Mucosa of rectum (tissue), 2 donors: ENCODE measurements at regions not wholly inside any gene's neighbourhood (a gene's known extent, or its start where the extent isn't known, plus 50 kb on each side); places are given as distances from the start of the nearest gene placed in this dataset.
"Not testable (repeated sequence)": the region's sequence is repeated elsewhere in the genome, so short reads cannot be mapped to it uniquely, and the experiment has no call there.

Experiments used
- H3K27ac ChIP-seq, 2 donors: one replicate each; pipeline ENCODE4 v1.7.0; 2013; ENCODE audit warnings: inconsistent platforms in 2 of 2, low read depth in 2 of 2, low read length in 2 of 2
- H3K27me3 ChIP-seq, 2 donors: one replicate each; pipeline ENCODE4 v1.7.0; 2013; ENCODE audit warnings: low read length in 2 of 2; ENCODE audit not compliant: control insufficient read depth in 2 of 2, insufficient read depth in 2 of 2
- H3K36me3 ChIP-seq, 2 donors: one replicate each; pipeline ENCODE4 v1.7.0; 2013; ENCODE audit warnings: low read length in 2 of 2; ENCODE audit not compliant: control insufficient read depth in 2 of 2, insufficient read depth in 2 of 2
- H3K4me1 ChIP-seq, 2 donors: one replicate each; pipeline ENCODE4 v1.7.0; 2013; ENCODE audit warnings: low read length in 2 of 2, mild to moderate bottlenecking in 1 of 2; ENCODE audit not compliant: control insufficient read depth in 2 of 2, insufficient read depth in 2 of 2
- H3K4me3 ChIP-seq, 2 donors: one replicate each; pipeline ENCODE4 v1.7.0; 2013; ENCODE audit warnings: low read length in 2 of 2
- H3K9ac ChIP-seq, 2 donors: one replicate each; pipeline ENCODE4 v1.7.0; 2013; ENCODE audit warnings: low read length in 2 of 2, low read depth in 1 of 2, mild to moderate bottlenecking in 1 of 2
- H3K9me3 ChIP-seq, 2 donors: one replicate each; pipeline ENCODE4 v1.7.0; 2013; ENCODE audit warnings: low read length in 2 of 2; ENCODE audit not compliant: control insufficient read depth in 2 of 2
- donor health status: healthy.
- donor health status: Normal muscosa, but diverticular disease.

- Histone ChIP-seq H3K9me3 (no peaks in the 10 kb centered on the region), H3K4me3 (no peak overlapping the region), H3K27me3 (no peaks in the 10 kb centered on the region), H3K4me1 (no peaks in the 10 kb centered on the region), H3K27ac (no peak overlapping the region), H3K9ac (no peak overlapping the region), H3K36me3 (no peaks in the 10 kb centered on the region)
Measured at GRCh38 chr11:25625094-25625493, 706.8 kb upstream of the ANO3 start.

- H3K4me1 ChIP-seq, result no peaks in the 10 kb centered on the region
- H3K27ac ChIP-seq, result no peak overlapping the region
- no peak overlapping the region for H3K9ac ChIP-seq
- H3K4me3 ChIP-seq, result no peak overlapping the region
- no peaks in the 10 kb centered on the region for H3K36me3 ChIP-seq
- H3K27me3 ChIP-seq, result no peaks in the 10 kb centered on the region
- no peaks in the 10 kb centered on the region for H3K9me3 ChIP-seq
Measured at GRCh38 chr11:25628030-25628429, 703.9 kb upstream of the ANO3 start.

- no peaks in the 10 kb centered on the region for H3K4me1 ChIP-seq
Measured at GRCh38 chr11:25633230-25633629, 698.7 kb upstream of the ANO3 start.

GRCh38 chr11:25649220-25649619 lies 682.7 kb upstream of the ANO3 start:
- not testable (repeated sequence) for H3K9ac ChIP-seq, H3K36me3 ChIP-seq, H3K4me3 ChIP-seq

More at GRCh38 chr11:25633230-25633629, 698.7 kb upstream of the ANO3 start:
- H3K27me3 ChIP-seq, result no peaks in the 10 kb centered on the region
- H3K36me3 ChIP-seq, result no peaks in the 10 kb centered on the region
- no peak overlapping the region for H3K9ac ChIP-seq
- H3K27ac ChIP-seq, result no peak overlapping the region
- H3K4me3 ChIP-seq, result no peak overlapping the region
- H3K9me3 ChIP-seq, result no peaks in the 10 kb centered on the region

GRCh38 chr11:25650319-25650718 lies 681.6 kb upstream of the ANO3 start:
- Histone ChIP-seq H3K9ac (no peak overlapping the region), H3K27me3 (no peaks in the 10 kb centered on the region), H3K4me3 (no peak overlapping the region), H3K9me3 (peaks cover 0 to 6% of the 10 kb centered on the region in 2 donors), H3K27ac (no peak overlapping the region), H3K4me1 (no peaks in the 10 kb centered on the region), H3K36me3 (no peaks in the 10 kb centered on the region)

More at GRCh38 chr11:25649220-25649619, 682.7 kb upstream of the ANO3 start:
- H3K9me3 ChIP-seq, H3K27ac ChIP-seq, H3K4me1 ChIP-seq, H3K27me3 ChIP-seq: not testable (repeated sequence)

- Histone ChIP-seq H3K4me3 (no peak overlapping the region), H3K9ac (no peak overlapping the region), H3K4me1 (no peaks in the 10 kb centered on the region), H3K36me3 (no peaks in the 10 kb centered on the region), H3K27ac (no peak overlapping the region), H3K9me3 (no peaks in the 10 kb centered on the region), H3K27me3 (no peaks in the 10 kb centered on the region)
Measured at GRCh38 chr11:25655636-25656035, 676.3 kb upstream of the ANO3 start.

GRCh38 chr11:25658916-25659315 lies 673.0 kb upstream of the ANO3 start:
- H3K9ac ChIP-seq, result no peak overlapping the region
- no peaks in the 10 kb centered on the region for H3K36me3 ChIP-seq
- H3K4me1 ChIP-seq, result no peaks in the 10 kb centered on the region
- H3K9me3 ChIP-seq, result no peaks in the 10 kb centered on the region
- no peaks in the 10 kb centered on the region for H3K27me3 ChIP-seq
- H3K4me3 ChIP-seq, result no peak overlapping the region
- no peak overlapping the region for H3K27ac ChIP-seq

GRCh38 chr11:25659706-25660105 lies 672.2 kb upstream of the ANO3 start:
- Histone ChIP-seq H3K27ac (no peak overlapping the region), H3K4me1 (no peaks in the 10 kb centered on the region), H3K36me3 (no peaks in the 10 kb centered on the region), H3K9ac (no peak overlapping the region), H3K9me3 (no peaks in the 10 kb centered on the region), H3K27me3 (no peaks in the 10 kb centered on the region), H3K4me3 (no peak overlapping the region)

- H3K36me3 ChIP-seq, result no peaks in the 10 kb centered on the region
- H3K9me3 ChIP-seq, result no peaks in the 10 kb centered on the region
- no peaks in the 10 kb centered on the region for H3K4me1 ChIP-seq
- no peak overlapping the region for H3K27ac ChIP-seq
- H3K9ac ChIP-seq, result no peak overlapping the region
- no peaks in the 10 kb centered on the region for H3K27me3 ChIP-seq
- no peak overlapping the region for H3K4me3 ChIP-seq
Measured at GRCh38 chr11:25667871-25668270, 664.1 kb upstream of the ANO3 start.

- H3K9ac ChIP-seq, result no peak overlapping the region
- no peak overlapping the region for H3K4me3 ChIP-seq
- no peak overlapping the region for H3K27ac ChIP-seq
- no peaks in the 10 kb centered on the region for H3K4me1 ChIP-seq
- no peaks in the 10 kb centered on the region for H3K27me3 ChIP-seq
- no peaks in the 10 kb centered on the region for H3K36me3 ChIP-seq
- H3K9me3 ChIP-seq, result no peaks in the 10 kb centered on the region
Measured at GRCh38 chr11:25691959-25692358, 640.0 kb upstream of the ANO3 start.

- H3K27me3 ChIP-seq, result no peaks in the 10 kb centered on the region
- no peaks in the 10 kb centered on the region for H3K4me1 ChIP-seq
- no peak overlapping the region for H3K9ac ChIP-seq
- no peak overlapping the region for H3K27ac ChIP-seq
- no peaks in the 10 kb centered on the region for H3K36me3 ChIP-seq
- H3K9me3 ChIP-seq, result no peaks in the 10 kb centered on the region
- no peak overlapping the region for H3K4me3 ChIP-seq
Measured at GRCh38 chr11:25702417-25702816, 629.5 kb upstream of the ANO3 start.
